ENCODE measurements at regions not wholly inside any gene's neighbourhood (a gene's known extent, or its start where the extent isn't known, plus 50 kb on each side); places are given as distances from the start of the nearest gene placed in this dataset.

DNA sequence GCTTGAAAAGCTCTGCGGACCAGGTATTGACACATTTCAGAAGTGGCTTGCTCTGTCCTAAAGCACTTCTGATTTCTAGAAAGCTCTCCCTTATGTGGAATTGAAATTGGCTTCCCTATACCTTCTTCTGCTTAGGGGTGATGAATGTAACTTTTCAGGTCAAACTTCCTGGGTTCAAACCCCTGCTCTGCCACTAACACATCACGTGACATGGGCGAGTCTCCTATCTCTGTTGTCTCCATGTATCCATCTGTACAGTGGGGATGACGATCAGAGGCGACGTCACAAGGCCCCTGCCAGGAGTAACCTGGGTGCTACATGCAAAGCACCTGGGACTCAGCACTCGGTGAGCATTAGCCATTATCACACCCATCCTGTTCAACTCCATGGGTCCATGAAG lies 73.7 kb upstream of the PIWIL1 start:
- Histone ChIP-seq H3K4me1 (ENCODE audit: control insufficient read depth, insufficient read depth, low read length) (peaks cover 4% of the 10 kb centered on the region), H3K9ac (ENCODE audit: low read depth, low read length) (no peak overlapping the region), H3K9me3 (ENCODE audit: control insufficient read depth, insufficient read depth, low read length) (no peaks in the 10 kb centered on the region), H3K27me3 (ENCODE audit: control insufficient read depth, insufficient read depth, low read length) (peaks cover 25% of the 10 kb centered on the region), H3K4me3 (ENCODE audit: low read depth, low read length) (no peak overlapping the region), H3K36me3 (ENCODE audit: control insufficient read depth, insufficient read depth, low read length) (no peaks in the 10 kb centered on the region)

DNA sequence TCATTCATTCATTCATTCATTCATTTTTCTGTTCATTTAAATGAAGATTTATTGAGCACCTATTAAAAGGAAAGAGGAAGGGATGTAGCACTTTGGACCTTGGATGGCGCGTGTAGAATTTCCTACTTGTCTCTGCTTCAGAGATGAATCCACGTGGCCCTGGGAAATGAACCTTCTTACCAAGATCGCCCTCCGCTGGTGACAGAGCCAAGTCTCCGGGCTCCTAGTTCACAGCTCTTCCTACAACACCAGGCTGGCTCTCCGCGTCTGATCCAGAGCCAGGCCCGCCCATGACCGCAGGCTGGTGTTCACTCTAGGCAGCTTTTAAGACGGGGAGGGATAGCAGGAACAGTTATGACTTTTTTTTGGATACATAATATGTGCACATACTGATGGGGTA lies 70.9 kb upstream of the PIWIL1 start:
- H3K4me1 ChIP-seq (ENCODE audit: control insufficient read depth, insufficient read depth, low read length) = peaks cover 4% of the 10 kb centered on the region
- no peak overlapping the region for H3K4me3 ChIP-seq (ENCODE audit: low read depth, low read length)
- no peaks in the 10 kb centered on the region for H3K36me3 ChIP-seq (ENCODE audit: control insufficient read depth, insufficient read depth, low read length)
- no peak overlapping the region for H3K9ac ChIP-seq (ENCODE audit: low read depth, low read length)
- peaks cover 21% of the 10 kb centered on the region for H3K27me3 ChIP-seq (ENCODE audit: control insufficient read depth, insufficient read depth, low read length)
- no peaks in the 10 kb centered on the region for H3K9me3 ChIP-seq (ENCODE audit: control insufficient read depth, insufficient read depth, low read length)

DNA sequence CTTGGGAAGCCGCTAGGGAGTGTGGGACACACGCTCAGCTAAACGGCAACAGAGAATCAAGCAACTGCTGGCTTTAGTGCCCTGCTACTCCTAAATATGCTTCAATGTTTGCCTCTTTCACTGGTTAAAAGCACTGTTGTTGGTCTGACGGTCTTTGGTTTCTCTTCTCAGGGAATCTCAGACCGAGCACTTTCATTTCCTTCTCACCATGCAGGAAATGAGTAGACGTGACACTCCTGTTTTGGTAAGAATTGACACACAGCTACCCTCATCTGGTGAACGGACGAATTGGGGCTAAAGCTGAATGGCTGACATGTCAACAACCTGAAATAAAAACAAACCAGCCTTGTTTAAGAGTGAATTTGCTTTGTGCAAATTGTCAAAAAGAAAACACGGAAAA lies 57.5 kb upstream of the PIWIL1 start:
- H3K27me3 ChIP-seq (ENCODE audit: control insufficient read depth, insufficient read depth, low read length) = peaks cover 6% of the 10 kb centered on the region
- no peaks in the 10 kb centered on the region for H3K36me3 ChIP-seq (ENCODE audit: control insufficient read depth, insufficient read depth, low read length)
- H3K4me3 ChIP-seq (ENCODE audit: low read depth, low read length) = no peak overlapping the region
- peaks cover 4% of the 10 kb centered on the region for H3K4me1 ChIP-seq (ENCODE audit: control insufficient read depth, insufficient read depth, low read length)
- no peak overlapping the region for H3K9ac ChIP-seq (ENCODE audit: low read depth, low read length)
- peaks cover 6% of the 10 kb centered on the region for H3K9me3 ChIP-seq (ENCODE audit: control insufficient read depth, insufficient read depth, low read length)

DNA sequence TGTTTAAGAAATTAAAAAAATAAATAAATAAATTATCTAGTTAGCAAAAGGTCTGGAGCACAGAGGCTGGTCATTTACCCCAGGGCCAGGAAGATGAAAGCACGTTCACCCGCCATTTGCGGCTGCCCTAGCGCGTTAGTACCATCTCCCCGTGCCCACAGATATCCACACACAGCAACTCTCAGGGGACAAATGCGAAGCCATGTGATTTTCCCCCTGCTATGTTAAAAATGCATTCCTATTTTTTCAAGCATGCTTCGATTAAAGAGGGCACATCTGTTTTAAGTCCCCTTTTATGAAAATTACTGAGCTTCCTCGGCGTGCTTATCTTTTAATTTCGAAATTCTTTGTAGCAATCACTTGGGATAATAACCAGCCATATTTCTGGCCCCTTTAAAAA lies 56.9 kb upstream of the PIWIL1 start:
- peaks cover 7% of the 10 kb centered on the region for H3K9me3 ChIP-seq (ENCODE audit: control insufficient read depth, insufficient read depth, low read length)
- peaks cover 6% of the 10 kb centered on the region for H3K27me3 ChIP-seq (ENCODE audit: control insufficient read depth, insufficient read depth, low read length)
- no peak overlapping the region for H3K4me3 ChIP-seq (ENCODE audit: low read depth, low read length)
- H3K9ac ChIP-seq (ENCODE audit: low read depth, low read length) = no peak overlapping the region
- H3K36me3 ChIP-seq (ENCODE audit: control insufficient read depth, insufficient read depth, low read length) = no peaks in the 10 kb centered on the region
- peaks cover 4% of the 10 kb centered on the region for H3K4me1 ChIP-seq (ENCODE audit: control insufficient read depth, insufficient read depth, low read length)

DNA sequence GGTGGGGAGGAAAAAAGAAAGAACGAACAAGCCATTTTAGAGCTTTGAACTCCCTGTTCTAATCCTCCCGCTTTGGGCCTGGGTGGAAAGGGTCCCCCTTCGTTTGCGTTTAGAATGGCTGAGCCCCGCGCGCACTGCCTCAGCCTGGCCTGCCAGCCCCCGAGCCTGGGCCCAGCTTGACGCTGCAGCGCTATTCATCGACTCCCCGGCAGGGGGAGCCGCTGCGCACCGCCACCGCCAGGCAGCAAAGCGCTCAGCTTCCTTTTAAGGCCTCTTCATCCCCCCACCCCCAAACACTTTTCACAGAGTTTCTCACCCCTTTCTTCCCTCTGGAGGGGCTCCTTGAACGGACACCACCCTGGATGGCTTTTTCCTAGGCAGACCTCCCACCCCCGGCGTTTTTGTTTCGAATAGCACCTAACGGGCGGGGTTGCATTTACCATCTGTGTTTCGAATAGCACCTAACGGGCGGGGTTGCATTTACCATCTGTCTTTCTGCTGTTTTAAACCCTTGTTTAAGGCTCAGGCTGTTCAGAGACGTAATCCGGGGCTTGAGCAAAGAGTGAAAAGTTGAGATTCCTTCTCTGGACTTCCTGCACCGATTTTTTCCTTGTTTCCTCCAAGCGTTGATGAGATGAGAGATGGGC lies 56.4 kb upstream of the PIWIL1 start:
- Histone ChIP-seq H3K36me3 (ENCODE audit: control insufficient read depth, insufficient read depth, low read length) (no peaks in the 10 kb centered on the region), H3K9ac (ENCODE audit: low read depth, low read length) (no peak overlapping the region), H3K4me1 (ENCODE audit: control insufficient read depth, insufficient read depth, low read length) (peaks cover 4% of the 10 kb centered on the region), H3K27me3 (ENCODE audit: control insufficient read depth, insufficient read depth, low read length) (peaks cover 6% of the 10 kb centered on the region), H3K9me3 (ENCODE audit: control insufficient read depth, insufficient read depth, low read length) (peaks cover 7% of the 10 kb centered on the region), H3K4me3 (ENCODE audit: low read depth, low read length) (peak overlapping the region; percentile 31)

DNA sequence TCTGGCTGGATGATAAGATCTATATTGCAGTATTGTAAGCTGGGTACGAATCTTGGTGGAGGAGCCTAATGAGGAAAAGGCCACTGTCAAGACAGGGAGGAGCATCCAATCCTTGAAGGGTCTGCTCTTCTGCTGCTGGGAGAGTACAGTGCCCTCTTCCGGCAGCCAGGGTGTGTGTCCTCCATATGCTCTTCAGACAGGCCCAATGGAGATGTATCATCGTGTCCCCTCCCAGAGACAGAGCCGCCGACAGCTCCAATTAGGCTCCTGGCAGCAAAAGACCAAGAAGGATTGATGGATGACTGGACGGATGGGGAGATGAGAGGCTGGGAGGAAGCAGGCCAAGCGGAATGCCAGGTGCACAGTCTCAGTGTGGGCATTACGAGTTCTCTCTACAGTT lies 51.6 kb upstream of the PIWIL1 start:
- H3K9ac ChIP-seq (ENCODE audit: low read depth, low read length) = no peak overlapping the region
- H3K4me1 ChIP-seq (ENCODE audit: control insufficient read depth, insufficient read depth, low read length) = peaks cover 4% of the 10 kb centered on the region
- H3K27me3 ChIP-seq (ENCODE audit: control insufficient read depth, insufficient read depth, low read length) = peaks cover 6% of the 10 kb centered on the region
- no peaks in the 10 kb centered on the region for H3K36me3 ChIP-seq (ENCODE audit: control insufficient read depth, insufficient read depth, low read length)
- peaks cover 7% of the 10 kb centered on the region for H3K9me3 ChIP-seq (ENCODE audit: control insufficient read depth, insufficient read depth, low read length)
- H3K4me3 ChIP-seq (ENCODE audit: low read depth, low read length) = no peak overlapping the region

DNA sequence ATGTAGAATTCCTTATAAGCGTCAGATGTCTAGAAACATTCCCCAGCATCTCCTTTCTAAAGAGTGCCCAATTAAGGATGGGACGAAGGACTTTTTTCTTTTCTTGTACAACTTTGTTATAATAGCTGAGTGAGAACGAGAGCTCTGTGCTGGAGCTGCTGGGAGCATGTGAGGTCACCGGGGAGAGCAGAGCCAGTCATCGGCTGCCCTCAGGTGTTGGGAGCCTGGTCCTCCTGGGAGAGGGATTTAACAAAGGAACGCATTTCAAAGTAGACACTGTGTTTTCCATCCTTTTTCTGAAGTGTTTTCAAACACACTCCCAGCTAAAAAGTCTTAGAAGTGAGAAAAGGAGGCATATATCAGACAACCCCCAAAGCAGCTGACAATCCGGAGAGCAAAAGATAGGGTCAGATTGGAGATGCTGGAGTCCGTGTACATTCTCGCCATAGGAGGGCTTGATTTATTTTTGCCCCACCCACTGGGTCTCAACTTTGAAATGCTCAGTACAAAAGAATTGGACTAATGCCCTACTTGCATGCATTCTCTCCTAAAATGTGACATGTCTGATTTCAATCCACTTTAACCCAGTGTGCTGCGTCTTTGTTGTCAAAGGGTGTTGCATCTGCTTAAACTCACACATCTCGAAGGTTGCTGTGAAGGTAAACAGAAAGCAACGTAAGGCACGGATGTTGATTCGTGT lies 50.8 kb upstream of the PIWIL1 start:
- peaks cover 5% of the 10 kb centered on the region for H3K27me3 ChIP-seq (ENCODE audit: control insufficient read depth, insufficient read depth, low read length)
- H3K36me3 ChIP-seq (ENCODE audit: control insufficient read depth, insufficient read depth, low read length) = no peaks in the 10 kb centered on the region
- peaks cover under 1% of the 10 kb centered on the region for H3K4me1 ChIP-seq (ENCODE audit: control insufficient read depth, insufficient read depth, low read length)
- H3K9me3 ChIP-seq (ENCODE audit: control insufficient read depth, insufficient read depth, low read length) = peaks cover 7% of the 10 kb centered on the region
- H3K9ac ChIP-seq (ENCODE audit: low read depth, low read length) = no peak overlapping the region
- no peak overlapping the region for H3K4me3 ChIP-seq (ENCODE audit: low read depth, low read length)
